ENCODE measurements at regions not wholly inside any gene's neighbourhood (a gene's known extent, or its start where the extent isn't known, plus 50 kb on each side); places are given as distances from the start of the nearest gene placed in this dataset.
A peak's percentile ranks its signal among the peaks of the same experiment; 100 is the strongest.
"Not testable (repeated sequence)": the region's sequence is repeated elsewhere in the genome, so short reads cannot be mapped to it uniquely, and the experiment has no call there.

DNA sequence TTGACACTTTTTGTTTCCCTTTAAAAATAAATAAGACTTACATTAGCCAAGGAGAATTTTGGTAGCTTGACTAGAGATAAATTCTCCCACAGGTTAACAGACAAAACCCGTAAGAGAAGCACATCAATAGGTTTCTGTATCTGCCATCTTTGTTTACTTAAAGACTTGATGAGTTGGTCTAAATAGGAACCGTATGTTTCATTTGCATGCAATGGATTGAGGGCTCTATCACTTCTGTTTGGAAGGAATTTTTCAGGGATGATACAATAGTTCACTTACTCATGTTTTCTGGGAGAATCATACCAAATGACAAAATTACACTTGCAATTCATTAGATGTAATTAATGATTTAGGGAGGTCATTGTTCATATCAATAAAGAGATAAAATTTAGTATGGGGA is 631.5 kb upstream of the NR2F2 start:
- intact Hi-C loops (cut with DNase I), result no loop called here
- ATAC-seq (no peak), DNase-seq (ENCODE audit: missing footprints) (no peak)

DNA sequence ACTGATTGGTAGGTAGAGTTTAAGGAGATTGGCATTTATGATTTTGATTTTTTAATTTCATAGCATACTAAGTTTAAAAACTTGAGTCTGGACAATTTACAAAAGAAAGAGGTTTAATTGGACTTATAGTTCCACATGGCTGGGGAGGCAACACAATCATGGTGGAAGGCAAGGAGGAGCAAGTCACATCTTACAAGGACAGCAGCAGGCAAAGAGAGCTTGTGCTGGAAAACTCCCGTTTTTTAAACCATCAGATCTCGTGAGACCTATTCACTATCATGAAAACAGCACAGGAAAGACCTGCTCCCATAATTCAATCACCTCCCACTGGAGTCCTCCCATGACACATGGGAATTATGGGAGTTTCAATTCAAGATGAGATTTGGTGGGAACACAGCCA is 630.9 kb upstream of the NR2F2 start:
- intact Hi-C loops (cut with DNase I), result no loop called here
- ATAC-seq, result no peak

DNA sequence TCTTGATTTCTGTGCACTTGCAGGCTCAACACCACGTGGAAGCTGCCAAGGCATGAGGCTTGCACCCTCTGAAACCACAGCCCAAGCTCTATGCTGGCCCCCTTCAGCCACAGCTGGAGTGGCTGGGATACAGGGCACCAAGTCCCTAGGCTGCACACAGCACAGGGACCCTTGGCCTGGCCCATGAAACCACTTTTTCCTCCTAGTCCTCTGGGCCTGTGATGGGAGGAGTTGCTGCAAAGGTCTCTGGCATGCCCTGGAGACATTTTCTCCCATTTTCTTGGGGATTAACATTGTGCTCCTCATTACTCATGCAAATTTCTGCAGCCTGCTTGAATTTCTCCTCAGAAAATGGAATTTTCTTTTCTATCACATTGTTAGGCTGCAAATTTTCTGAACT is 629.8 kb upstream of the NR2F2 start:
- DNase-seq (ENCODE audit: missing footprints); ATAC-seq; intact Hi-C loops (cut with DNase I): not testable (repeated sequence)

More for the DNA sequence above, 630.9 kb upstream of the NR2F2 start:
- DNase-seq (ENCODE audit: missing footprints), result no peak

GRCh38 chr15:95701410-95701809 is 629.1 kb upstream of the NR2F2 start:
- intact Hi-C loops (cut with DNase I), result no loop called here
- ATAC-seq (no peak), DNase-seq (ENCODE audit: missing footprints) (no peak)

DNA sequence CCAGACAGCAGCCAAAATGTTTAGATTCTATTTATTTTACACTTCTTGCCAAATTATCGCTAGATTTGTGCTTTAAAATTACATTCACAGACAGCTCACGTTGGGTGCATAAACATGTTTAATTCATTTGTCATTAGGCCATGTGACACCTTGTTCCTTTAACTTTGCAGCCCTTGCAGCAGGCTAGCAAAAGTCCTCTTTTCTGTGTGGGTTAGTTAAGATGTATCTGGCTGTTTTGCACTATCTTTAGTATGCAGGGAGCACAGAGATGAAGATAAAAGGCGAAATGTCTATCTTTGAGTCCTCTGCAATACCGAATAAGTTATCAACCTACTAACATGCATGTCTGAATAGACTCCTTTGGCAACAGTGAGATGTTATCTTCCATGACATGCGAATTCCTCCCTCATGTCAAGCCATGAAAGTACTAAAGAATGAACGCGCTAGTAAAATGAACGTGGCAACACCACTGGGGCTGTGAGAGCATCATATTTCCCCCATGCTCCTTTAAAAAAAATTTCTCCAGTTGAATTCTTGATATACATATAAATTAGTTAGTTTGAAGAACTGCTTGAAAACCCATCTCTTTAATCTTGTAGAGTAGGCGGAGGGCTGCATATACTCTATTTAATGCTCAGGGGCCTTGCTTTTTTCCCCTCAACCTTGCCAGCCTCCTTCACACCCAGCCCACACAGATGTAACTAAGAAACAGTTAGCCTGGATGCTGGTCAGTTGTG is 620.4 kb upstream of the NR2F2 start:
- no peak for ATAC-seq
- no peak for DNase-seq (ENCODE audit: missing footprints)
- intact Hi-C loops (cut with DNase I), result no loop called here

- intact Hi-C loops (cut with DNase I), result no loop called here
Observed at GRCh38 chr15:95712785-95713184, 617.7 kb upstream of the NR2F2 start.

DNA sequence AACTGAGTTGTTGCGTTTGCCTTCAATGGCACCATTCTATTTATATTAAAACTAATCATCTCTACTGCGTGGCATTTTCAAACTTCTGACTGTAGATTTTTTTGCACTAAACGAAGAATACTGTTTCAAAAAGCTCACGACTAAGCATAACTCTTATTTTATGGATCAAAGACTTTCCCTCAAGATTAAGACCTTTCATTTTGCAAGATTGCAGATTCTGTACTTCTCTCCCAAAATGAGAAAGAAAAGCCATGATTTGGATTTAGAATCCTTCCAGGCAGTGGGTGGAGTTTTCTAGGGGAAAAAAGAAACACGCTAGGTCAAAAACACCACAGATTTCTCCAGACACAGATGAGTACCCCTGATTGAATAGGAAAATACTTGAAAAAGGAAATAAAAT is 617.2 kb upstream of the NR2F2 start:
- intact Hi-C loops (cut with DNase I), result no loop called here
- DNase-seq (ENCODE audit: missing footprints) (no peak), ATAC-seq (no peak)

More at GRCh38 chr15:95712785-95713184, 617.7 kb upstream of the NR2F2 start:
- ATAC-seq (no peak), DNase-seq (ENCODE audit: missing footprints) (no peak)

- no peak for DNase-seq (ENCODE audit: missing footprints)
- ATAC-seq, result no peak
- intact Hi-C loops (cut with DNase I), result no loop called here
Observed at GRCh38 chr15:95715116-95715903, 615.2 kb upstream of the NR2F2 start.

- DNase-seq (ENCODE audit: missing footprints), result no peak
- intact Hi-C loops (cut with DNase I), result no loop called here
- ATAC-seq, result no peak
Observed at GRCh38 chr15:95715906-95716656, 614.4 kb upstream of the NR2F2 start.

GRCh38 chr15:95716708-95717107 is 613.8 kb upstream of the NR2F2 start:
- ATAC-seq (no peak), DNase-seq (ENCODE audit: missing footprints) (no peak)
- intact Hi-C loops (cut with DNase I), result no loop called here

DNA sequence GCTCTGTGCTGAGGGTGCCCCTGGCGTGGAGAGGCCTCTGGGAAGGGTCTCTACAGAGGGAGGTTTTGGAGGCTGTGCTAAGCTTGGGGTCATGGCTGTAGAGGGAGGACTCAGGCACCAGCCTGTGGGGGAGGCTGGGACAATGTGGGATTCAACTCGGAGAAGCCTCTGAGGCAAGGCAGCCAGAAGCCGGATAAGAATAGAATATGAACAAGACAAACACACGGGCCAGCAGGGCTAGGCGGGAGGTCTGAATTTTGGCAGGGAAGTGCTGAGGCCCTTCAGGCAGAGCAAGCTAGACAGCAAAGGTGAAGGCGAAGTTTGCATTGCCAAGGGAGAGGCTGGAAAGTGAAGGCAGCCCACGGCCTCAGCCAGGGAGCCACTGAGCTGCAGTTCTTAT is 612.1 kb upstream of the NR2F2 start:
- ATAC-seq (peak; percentile 92), DNase-seq (ENCODE audit: missing footprints) (no peak)
- intact Hi-C loops (cut with DNase I), result no loop called here

DNA sequence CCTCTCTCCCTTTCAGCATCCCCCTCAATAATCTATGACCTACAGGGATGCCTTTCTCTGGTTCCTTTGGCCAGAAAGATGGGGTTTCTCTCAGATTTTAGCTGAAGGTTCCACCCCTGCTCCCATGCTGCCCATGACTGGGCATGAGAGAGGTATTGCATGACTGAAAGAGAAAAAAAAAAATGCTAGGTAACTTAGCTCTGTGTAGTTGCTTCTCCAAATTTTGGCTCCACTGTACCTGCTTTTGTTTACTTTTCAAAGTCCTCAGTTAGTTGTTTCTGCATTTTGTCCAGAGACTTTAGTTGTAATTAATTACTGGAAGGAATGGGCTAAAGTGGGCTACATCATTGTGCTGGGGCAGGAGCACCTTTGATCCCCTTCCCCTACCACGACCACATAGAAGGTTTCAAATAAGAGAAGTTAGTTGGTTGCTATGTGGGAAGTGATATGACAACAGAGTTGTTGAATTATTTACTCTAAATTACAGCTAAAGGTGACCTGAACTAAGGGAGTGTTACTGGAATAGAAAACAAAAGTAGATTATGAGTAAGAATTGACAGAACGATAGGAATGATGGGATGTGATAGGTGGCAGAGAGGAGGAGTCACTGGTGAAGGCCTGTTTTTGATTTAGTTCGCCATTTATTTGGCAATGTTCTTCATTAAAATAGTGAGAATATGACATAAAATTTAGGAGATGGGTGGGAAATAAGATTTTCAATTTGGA is 605.4 kb upstream of the NR2F2 start:
- DNase-seq (ENCODE audit: missing footprints) (no peak), ATAC-seq (no peak)
- intact Hi-C loops (cut with DNase I), result no loop called here

GRCh38 chr15:95726891-95727290 is 603.6 kb upstream of the NR2F2 start:
- intact Hi-C loops (cut with DNase I), result no loop called here
- no peak for ATAC-seq
- DNase-seq (ENCODE audit: missing footprints), result no peak

DNA sequence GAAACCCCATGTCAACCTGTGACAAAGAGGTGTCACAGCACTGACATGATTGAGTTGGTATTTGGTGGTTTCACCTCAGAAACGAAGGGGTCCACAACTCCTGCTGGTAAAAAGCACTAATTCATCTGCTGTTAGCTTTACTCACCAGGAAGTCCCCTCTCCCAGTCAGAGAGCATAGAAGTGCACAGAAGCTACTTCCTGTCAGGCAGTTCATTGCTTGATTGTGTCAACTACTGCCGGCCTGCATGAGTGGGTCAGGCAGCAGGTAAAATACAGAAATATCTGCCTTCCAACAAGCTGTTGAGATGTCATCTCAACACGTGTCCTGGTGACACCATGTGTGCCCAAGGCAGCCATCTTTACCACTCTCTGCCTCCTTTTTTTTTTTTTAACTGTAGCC is 596.6 kb upstream of the NR2F2 start:
- DNase-seq (ENCODE audit: missing footprints) (no peak), ATAC-seq (no peak)
- intact Hi-C loops (cut with DNase I), result no loop called here

DNA sequence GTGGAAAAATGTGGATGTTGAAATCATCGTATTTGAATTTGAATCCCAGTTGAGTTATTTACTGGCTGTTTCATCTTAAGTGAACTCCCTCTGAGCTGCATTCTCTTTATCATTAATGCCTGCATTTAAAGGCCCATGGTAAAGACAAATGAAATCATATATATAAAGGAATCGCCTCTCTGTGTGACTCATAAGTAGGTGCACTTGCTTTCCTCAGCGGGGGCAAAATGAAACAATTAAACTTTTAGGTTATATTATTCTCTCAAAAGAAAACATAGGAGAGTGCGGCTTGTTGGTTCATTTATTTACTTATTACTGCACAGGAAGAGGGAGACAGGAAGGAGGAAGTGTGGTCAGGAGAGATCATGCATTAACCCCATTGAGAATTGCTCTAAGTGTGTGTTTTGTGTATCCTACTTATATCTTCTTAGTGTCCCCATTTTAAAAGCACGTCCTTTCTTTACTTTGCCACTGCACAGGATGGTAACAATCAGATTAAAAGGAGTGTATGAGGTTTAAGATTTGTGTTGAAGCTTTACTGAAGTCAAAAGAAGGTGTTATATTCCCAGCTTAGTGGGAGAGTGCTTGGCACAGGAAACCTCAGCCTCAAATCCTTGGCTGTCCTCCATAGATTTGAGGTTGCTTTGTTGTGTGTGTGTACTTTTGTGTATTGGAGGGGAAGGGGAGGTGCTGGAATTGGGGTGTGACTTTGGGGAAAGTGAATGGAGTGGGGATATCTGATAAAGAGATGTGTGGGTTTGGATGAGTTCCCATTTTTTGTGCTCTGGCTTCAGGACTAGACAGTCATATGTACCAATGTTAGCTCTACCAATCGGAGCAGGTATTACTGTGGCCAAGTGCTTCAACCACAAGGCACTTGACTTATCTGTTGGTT is 595.8 kb upstream of the NR2F2 start:
- intact Hi-C loops (cut with DNase I), result no loop called here
- DNase-seq (ENCODE audit: missing footprints) (no peak), ATAC-seq (no peak)

GRCh38 chr15:95737060-95737459 is 593.4 kb upstream of the NR2F2 start:
- intact Hi-C loops (cut with DNase I), result no loop called here
- ATAC-seq (no peak), DNase-seq (ENCODE audit: missing footprints) (no peak)

- ATAC-seq, result no peak
- intact Hi-C loops (cut with DNase I), result no loop called here
Observed at GRCh38 chr15:95739131-95739530, 591.4 kb upstream of the NR2F2 start.

GRCh38 chr15:95741830-95742229 is 588.7 kb upstream of the NR2F2 start:
- DNase-seq (ENCODE audit: missing footprints), result no peak
- no peak for ATAC-seq
- intact Hi-C loops (cut with DNase I), result no loop called here

More at GRCh38 chr15:95739131-95739530, 591.4 kb upstream of the NR2F2 start:
- no peak for DNase-seq (ENCODE audit: missing footprints)
